ENCODE measurements at regions not wholly inside any gene's neighbourhood (a gene's known extent, or its start where the extent isn't known, plus 50 kb on each side); places are given as distances from the start of the nearest gene placed in this dataset.

- peaks cover 70% of the 10 kb centered on the region for H3K27me3 ChIP-seq
- TF ChIP-seq, protein P1, sequence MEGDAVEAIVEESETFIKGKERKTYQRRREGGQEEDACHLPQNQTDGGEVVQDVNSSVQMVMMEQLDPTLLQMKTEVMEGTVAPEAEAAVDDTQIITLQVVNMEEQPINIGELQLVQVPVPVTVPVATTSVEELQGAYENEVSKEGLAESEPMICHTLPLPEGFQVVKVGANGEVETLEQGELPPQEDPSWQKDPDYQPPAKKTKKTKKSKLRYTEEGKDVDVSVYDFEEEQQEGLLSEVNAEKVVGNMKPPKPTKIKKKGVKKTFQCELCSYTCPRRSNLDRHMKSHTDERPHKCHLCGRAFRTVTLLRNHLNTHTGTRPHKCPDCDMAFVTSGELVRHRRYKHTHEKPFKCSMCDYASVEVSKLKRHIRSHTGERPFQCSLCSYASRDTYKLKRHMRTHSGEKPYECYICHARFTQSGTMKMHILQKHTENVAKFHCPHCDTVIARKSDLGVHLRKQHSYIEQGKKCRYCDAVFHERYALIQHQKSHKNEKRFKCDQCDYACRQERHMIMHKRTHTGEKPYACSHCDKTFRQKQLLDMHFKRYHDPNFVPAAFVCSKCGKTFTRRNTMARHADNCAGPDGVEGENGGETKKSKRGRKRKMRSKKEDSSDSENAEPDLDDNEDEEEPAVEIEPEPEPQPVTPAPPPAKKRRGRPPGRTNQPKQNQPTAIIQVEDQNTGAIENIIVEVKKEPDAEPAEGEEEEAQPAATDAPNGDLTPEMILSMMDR (IDR thresholded peaks at IDR 0.05) = no peak
- ATAC-seq = peak; percentile 46
- no peak for DNase-seq
- no peaks in the 10 kb centered on the region for H3K9me3 ChIP-seq
- peaks cover 12% of the 10 kb centered on the region for H3K4me1 ChIP-seq
- H3K27ac ChIP-seq = no peak overlapping the region
- peak overlapping the region; percentile 28 for H3K4me3 ChIP-seq
- no peaks in the 10 kb centered on the region for H3K36me3 ChIP-seq
- intact Hi-C loops (cut with DNase I) = no loop called here
Measured at GRCh38 chr9:29214154-29214689, 1640.9 kb upstream of the C9orf72 start.

GRCh38 chr9:29214690-29215253, 1641.5 kb upstream of the C9orf72 start:
- DNase-seq (no peak), ATAC-seq (no peak)
- intact Hi-C loops (cut with DNase I) = no loop called here
- Histone ChIP-seq H3K4me1 (peaks cover 12% of the 10 kb centered on the region), H3K36me3 (no peaks in the 10 kb centered on the region), H3K27ac (no peak overlapping the region), H3K9me3 (no peaks in the 10 kb centered on the region), H3K4me3 (peak overlapping the region; percentile 28), H3K27me3 (peaks cover 69% of the 10 kb centered on the region)
- TF ChIP-seq, protein P1 (IDR thresholded peaks at IDR 0.05) = no peak

GRCh38 chr9:29217966-29218365, 1644.7 kb upstream of the C9orf72 start:
- Histone ChIP-seq H3K36me3 (no peaks in the 10 kb centered on the region), H3K4me3 (no peak overlapping the region), H3K27ac (no peak overlapping the region), H3K9me3 (no peaks in the 10 kb centered on the region), H3K4me1 (peaks cover 2% of the 10 kb centered on the region), H3K27me3 (peaks cover 40% of the 10 kb centered on the region)
- no peak for ATAC-seq
- intact Hi-C loops (cut with DNase I) = no loop called here
- no peak for DNase-seq
- TF ChIP-seq, protein P1 (IDR thresholded peaks at IDR 0.05) = no peak

GRCh38 chr9:29220596-29221251, 1647.4 kb upstream of the C9orf72 start:
- no peak for ATAC-seq
- DNase-seq = no peak

DNA sequence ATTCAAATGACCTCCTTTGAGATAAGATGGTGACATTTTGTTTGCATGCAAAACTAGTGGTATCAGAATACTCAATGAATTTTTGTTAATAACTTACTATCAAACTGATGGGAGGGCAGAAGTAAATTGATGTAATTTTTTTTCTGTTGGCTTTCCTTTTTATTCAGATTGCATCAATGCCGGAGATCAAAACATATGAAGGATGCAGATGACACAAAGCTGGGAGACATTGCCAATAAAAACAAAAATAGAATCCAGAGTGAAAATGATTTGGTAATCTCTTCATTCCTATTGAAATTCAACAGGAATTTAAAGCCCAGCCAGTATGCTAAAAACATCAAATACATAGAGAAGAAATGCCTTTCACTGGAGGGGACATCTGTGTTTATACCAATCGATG, 1655.3 kb upstream of the C9orf72 start:
- DNase-seq (no peak), ATAC-seq (no peak)
- Histone ChIP-seq H3K27me3 (no peaks in the 10 kb centered on the region), H3K4me1 (no peaks in the 10 kb centered on the region), H3K27ac (no peak overlapping the region), H3K4me3 (no peak overlapping the region), H3K9me3 (no peaks in the 10 kb centered on the region), H3K36me3 (no peaks in the 10 kb centered on the region)
- TF ChIP-seq, protein P1 (IDR thresholded peaks at IDR 0.05) = no peak
- intact Hi-C loops (cut with DNase I) = no loop called here

More at GRCh38 chr9:29220596-29221251, 1647.4 kb upstream of the C9orf72 start:
- TF ChIP-seq, protein P1 (IDR thresholded peaks at IDR 0.05) = no peak
- no peaks in the 10 kb centered on the region for H3K4me1 ChIP-seq
- H3K36me3 ChIP-seq = no peaks in the 10 kb centered on the region
- intact Hi-C loops (cut with DNase I) = no loop called here
- H3K27me3 ChIP-seq = peaks cover 13% of the 10 kb centered on the region
- no peak overlapping the region for H3K4me3 ChIP-seq
- H3K27ac ChIP-seq = no peak overlapping the region
- no peaks in the 10 kb centered on the region for H3K9me3 ChIP-seq
